Hepatocyte (in vitro differentiated cells): ENCODE measurements at regions not wholly inside any gene's neighbourhood (a gene's known extent, or its start where the extent isn't known, plus 50 kb on each side); places are given as distances from the start of the nearest gene placed in this dataset.

ENCODE experiments used
- CTCF ChIP-seq: fragments of 200-600 bp; sonication (generic); IDR thresholded peaks from 2 replicates; pipeline ENCODE4 v1.5.1; 2016; ENCODE audit warnings: antibody characterized with exemption, mild to moderate bottlenecking; ENCODE audit not compliant: poor library complexity
- EZH2phosphoT487 ChIP-seq: fragments of 200-600 bp; sonication (generic); IDR thresholded peaks from one replicate; pipeline ENCODE4 v1.6.1; 2018; ENCODE audit warnings: antibody characterized with exemption, mild to moderate bottlenecking, low read depth, moderate library complexity; ENCODE audit not compliant: unreplicated experiment, severe bottlenecking

GRCh38 chr19:28497137-28497536 is 715.8 kb downstream of the UQCRFS1 start:
- TF ChIP-seq EZH2phosphoT487 (no peak), CTCF (no peak)
